ENCODE measurements at regions not wholly inside any gene's neighbourhood (a gene's known extent, or its start where the extent isn't known, plus 50 kb on each side); places are given as distances from the start of the nearest gene placed in this dataset.
A peak's percentile ranks its signal among the peaks of the same experiment; 100 is the strongest.

GRCh38 chr7:19448091-19448490 lies 260.7 kb downstream of the POLR1F start:
- DNase-seq (ENCODE audit: low read depth) = no peak

DNA sequence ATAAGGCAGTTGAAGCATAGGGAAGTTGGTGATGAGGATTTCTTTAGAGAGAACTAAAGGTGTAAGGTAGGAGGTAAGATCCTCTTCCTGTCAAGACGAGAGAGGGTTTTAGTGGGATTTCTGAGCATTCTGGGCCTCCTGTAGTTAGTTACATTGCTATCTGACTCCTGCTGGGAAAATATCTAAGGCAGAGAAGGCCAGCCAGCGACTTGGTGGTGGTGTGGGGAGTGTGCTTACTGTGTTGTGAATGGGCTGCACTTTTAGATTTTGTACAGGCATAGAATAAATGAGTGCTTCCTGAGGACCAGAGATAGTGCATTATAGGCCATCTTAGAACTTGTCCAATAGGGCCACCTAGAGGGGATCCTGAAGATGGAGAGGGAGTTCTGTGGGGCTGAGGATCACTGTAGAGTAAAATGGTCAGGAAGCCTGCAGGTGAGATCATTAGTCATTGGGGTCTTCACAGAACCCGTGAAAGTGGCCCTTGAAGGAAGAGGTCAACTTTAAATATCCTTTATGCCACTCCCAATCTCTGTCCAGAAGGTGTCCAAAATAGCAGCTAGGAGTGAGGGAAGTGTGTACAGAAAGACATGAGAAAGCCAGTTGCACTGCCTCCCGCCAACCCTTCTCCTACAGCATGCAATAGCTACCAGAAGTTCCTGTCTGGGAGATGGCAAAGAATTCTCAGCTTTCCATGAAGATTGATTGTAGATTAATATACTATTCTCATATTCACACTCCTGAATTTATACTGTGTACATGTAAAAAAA lies 266.6 kb downstream of the POLR1F start:
- DNase-seq (ENCODE audit: low read depth) = peak; percentile 55

GRCh38 chr7:19439517-19439916 lies 269.3 kb downstream of the POLR1F start:
- DNase-seq (ENCODE audit: low read depth) = no peak

- no peak for DNase-seq (ENCODE audit: low read depth)
Measured at GRCh38 chr7:19437446-19437845, 271.4 kb downstream of the POLR1F start.

DNA sequence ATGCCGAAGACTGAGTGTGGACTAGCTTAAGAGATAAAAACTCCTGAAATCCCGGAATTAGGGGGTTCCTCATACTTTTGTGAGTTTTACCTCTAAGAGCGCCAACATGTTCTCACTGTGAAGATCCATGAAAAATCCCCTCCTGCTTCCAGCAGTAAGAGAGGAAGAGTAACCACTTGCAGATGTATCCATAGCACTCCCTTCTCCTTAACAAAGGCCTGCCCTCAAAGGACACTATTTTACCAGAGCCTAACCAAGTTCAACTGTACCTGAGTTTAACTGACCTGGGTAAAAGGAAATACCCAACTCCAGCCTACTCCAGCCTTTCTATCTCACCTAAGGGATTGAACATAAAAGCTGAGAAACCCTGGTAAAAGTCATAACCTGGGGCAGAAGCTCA lies 280.9 kb downstream of the POLR1F start:
- no peak for DNase-seq (ENCODE audit: low read depth)

DNA sequence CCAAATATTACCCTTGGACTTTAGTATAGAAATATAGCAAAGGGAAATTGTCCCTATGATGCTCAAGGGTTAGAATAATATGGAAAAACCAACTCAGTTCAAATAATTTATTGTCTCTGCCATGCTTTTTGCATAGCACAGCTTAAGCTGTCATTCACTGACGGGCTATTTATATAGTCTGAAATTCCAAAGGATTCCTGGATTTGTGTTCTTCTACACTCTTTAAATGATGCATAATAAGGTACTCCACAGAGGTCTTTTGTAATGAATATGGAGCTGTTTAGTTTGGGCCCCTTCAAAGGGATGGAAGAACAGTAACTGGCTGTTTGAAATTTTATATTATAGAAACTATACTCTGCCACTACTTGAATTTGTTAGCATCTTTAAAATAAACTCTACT lies 276.6 kb upstream of the FERD3L start:
- DNase-seq (ENCODE audit: low read depth) = no peak

DNA sequence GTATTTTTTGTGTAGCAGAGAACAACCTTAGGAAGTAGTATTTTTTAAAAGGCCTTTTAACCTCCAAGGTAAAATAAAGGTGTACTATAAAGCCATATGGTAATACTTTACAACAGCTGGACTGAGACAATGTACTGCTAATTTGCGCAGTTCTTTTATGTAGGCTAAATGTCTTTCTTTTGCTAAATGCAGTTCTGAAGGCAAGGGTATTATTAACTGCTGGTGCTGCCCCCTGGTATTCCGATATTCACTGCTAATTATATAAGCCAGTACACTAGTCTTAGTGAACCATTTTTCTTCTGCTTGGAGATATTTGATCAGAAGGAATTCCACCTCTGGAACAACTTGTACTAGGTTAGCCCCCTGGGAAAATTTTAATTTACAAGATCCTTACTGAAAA lies 272.0 kb upstream of the FERD3L start:
- no peak for DNase-seq (ENCODE audit: low read depth)

DNA sequence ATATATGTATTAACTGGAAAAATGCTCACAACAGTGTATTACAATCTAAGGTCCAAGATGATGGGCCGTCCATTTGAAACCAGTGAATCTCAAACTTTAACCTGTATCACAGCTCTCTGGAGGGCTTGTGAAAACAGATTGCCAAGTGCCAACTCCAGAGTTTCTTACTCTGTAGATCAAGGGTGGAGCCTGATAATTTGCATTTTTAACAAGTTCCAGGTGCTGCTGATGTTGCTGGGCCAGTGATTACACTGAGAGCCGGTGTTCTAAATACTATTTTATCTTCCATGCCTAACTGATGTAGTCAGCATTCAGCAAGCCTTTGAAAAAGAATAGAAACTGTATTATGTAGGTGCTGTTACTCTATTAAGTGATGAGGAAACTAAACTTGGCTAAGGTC lies 269.9 kb upstream of the FERD3L start:
- DNase-seq (ENCODE audit: low read depth) = no peak

DNA sequence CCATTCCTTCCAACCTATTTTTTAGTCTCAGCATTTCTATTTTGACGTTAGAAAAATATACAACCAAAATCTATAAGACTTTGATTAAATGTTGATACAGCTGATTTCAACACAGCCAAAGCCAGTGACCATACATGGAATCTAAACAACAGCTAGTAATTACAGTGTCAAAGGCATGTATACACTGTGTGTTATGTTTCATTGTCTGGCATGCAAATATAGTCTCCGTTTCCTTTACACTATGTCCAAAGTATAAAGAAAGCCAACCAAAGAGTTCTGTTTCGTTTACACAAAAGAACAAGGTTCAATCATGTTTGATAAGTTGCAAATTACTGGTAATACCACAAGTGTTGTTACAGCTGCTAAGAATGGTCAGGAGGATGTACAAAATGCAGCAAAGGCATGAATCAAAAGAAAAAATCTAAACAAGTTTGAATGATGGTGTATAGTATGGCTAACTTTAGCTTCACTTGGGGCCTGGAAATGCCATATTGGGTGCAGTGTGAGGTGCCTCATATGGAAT lies 268.3 kb upstream of the FERD3L start:
- DNase-seq (ENCODE audit: low read depth) = no peak

GRCh38 chr7:19410691-19411090 lies 265.5 kb upstream of the FERD3L start:
- no peak for DNase-seq (ENCODE audit: low read depth)

DNA sequence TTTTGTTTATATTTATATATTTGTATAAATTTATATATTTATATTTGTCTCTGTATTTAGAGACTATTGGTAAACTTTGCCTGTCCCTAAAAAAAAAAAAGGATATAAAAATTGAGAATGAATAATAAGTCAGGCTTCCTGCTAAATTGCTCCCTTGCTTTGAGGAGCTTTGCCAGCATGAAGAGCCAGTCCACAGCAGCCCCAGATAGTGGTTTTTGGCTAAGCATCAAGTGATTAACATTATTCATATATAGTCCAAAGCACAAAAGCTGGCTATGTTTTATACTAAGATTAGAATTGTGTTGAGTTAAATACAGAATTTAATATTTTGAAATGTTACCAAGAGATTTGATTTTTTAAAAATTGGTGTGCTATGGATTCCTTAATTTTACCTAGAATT lies 264.9 kb upstream of the FERD3L start:
- DNase-seq (ENCODE audit: low read depth) = no peak

GRCh38 chr7:19408706-19409220 lies 263.5 kb upstream of the FERD3L start:
- DNase-seq (ENCODE audit: low read depth) = no peak

DNA sequence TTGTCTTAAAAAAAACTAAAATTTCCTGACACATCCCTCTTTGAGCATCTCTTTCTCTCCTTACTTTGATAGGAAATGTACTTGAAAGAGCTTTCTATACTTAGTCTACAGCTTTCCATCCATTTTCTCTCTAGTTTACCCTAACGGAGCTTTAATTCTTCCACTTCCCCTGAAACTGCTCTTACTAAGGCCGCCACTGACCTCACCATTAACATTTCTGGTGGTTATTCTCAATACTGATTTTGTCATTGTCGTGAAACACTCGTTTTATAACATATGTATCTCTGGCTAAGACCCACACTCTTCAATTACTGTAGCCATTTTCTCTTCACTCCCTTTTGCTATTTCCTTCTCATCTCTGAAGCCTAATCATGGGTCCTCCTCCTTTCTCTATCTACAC lies 262.0 kb upstream of the FERD3L start:
- DNase-seq (ENCODE audit: low read depth) = no peak

GRCh38 chr7:19405541-19405940 lies 260.3 kb upstream of the FERD3L start:
- DNase-seq (ENCODE audit: low read depth) = peak; percentile 65

DNA sequence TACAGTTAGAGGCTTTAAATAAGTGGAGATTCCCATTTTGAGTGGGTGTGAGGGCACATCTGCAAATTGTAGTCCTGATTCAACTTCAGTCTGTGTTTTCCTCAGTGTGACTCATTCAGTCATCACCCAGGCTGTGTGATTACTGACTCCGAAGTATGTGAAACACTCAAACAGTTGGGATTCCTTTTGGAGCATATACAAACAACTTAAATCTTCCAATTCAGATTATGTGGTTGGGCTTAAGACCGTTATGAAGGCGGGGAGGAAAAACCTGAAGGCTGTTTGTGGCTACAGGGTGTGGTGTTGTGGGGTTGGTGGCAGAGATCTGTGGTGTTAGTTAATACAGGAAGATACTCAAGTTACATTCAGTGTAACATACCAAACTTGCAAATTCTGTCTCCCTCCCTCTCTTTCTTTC lies 259.7 kb upstream of the FERD3L start:
- peak; percentile 99 for DNase-seq (ENCODE audit: low read depth)

- DNase-seq (ENCODE audit: low read depth) = no peak
Measured at GRCh38 chr7:19403691-19404090, 258.5 kb upstream of the FERD3L start.

DNA sequence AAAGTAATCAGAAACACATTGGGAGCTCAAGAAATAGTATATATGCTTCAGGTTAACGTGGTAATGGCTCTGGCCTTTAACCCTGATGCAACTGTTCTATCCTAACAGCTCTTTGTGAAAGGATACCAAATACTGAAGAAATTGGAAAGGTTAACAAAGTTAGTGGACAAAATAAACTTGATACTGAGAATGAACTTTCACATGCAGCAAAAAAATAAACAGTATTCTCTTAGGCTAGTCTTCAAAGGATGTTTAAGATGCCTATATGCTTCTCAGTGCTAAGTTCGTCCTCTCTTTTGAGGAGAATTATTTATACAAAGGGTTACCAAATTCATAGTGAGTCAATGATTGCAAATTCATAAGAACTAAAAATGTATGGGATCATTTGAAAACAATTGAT lies 256.2 kb upstream of the FERD3L start:
- no peak for DNase-seq (ENCODE audit: low read depth)

DNA sequence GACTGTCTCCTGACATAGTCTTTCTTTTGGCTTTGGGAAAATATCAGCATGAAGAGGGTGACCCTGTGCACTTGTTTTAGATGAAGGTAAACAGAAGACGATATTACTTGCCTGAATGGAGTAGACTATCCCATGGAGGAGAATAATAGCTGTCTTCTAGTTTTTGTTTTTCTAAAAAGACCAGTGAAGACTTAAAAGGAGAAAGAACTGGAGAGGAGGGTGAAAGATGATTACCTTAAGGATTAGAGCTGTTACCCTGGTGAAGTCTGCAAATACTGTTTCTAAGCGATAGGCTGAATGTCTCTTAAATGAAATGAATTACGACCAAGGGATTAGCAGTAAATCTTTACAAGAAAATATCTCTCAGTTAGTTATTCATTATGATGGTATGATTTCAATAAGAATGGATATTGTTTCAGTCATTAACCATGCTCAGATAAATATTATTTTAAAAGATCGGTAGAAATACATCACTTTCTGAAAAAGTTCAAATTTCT lies 255.6 kb upstream of the FERD3L start:
- DNase-seq (ENCODE audit: low read depth) = no peak

- DNase-seq (ENCODE audit: low read depth) = peak; percentile 63
Measured at GRCh38 chr7:19397911-19398310, 252.7 kb upstream of the FERD3L start.

DNA sequence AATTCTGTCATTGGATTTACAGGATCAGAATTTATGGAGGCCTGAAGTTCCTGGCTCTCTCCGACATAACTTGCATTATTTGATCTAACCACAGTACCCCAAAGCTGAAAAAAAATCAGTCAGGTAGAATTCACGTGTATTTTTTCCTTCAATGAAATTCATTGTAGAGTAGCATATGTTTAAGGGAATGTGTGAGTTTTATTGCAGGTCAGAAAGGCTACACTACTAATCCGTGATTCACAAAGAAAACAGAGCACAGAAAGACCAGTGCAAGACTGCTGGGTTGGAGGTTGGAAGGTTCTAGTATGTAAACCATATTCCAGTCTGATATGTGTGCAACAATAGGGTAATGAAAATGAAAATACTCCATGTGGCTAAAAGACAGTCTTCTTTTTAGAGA lies 247.0 kb upstream of the FERD3L start:
- peak; percentile 91 for DNase-seq (ENCODE audit: low read depth)

GRCh38 chr7:19390795-19391194 lies 245.6 kb upstream of the FERD3L start:
- DNase-seq (ENCODE audit: low read depth) = no peak

DNA sequence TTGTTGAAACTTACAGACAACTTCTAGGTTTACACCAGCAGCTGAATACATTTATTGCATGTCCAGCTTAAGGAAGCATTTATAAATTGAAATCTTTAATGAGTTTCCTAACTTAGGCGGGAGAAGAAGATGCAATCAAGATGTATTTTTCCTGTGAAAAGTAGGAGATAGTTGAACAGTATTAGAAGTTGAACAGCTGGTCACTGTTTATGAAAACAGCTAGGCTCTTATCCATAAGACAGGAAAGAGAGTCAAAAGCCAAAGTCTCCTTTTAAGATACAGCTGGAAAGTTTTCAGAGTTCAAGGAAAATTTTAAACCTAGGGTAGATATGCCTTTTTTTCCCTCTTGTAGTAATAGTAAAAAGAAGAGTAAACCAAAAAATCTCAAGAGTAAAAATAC lies 236.1 kb upstream of the FERD3L start:
- no peak for DNase-seq (ENCODE audit: low read depth)

DNA sequence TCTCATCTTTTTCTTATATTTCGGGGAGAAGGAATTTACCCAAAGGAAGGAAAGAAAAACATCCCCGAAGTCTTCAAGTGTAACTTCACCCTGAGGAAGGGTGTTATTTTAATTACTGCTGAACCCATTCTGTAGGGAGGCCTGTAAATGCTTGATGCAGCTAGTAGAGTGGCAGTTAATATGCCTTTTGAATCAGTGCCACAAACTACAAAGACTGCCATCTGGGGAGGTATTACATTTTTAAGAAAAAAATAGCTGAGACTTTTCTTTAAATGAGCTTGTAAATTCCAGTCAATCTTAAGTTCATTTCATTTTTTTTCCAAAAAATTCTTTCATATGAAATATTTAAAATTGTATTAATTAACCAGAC lies 233.1 kb upstream of the FERD3L start:
- DNase-seq (ENCODE audit: low read depth) = no peak

Data from HT1080 (cell line).